ENCODE measurements at regions not wholly inside any gene's neighbourhood (a gene's known extent, or its start where the extent isn't known, plus 50 kb on each side); places are given as distances from the start of the nearest gene placed in this dataset.

- Histone ChIP-seq H3K9me3 (ENCODE audit: control insufficient read depth in 4 of 4, low read length in 3 of 4) (peaks cover 5 to 14% (median 6%) of the 10 kb centered on the region in 4 donors), H3K4me1 (ENCODE audit: control insufficient read depth in 4 of 4, insufficient read depth in 4 of 4, low read length in 3 of 4) (no peaks in the 10 kb centered on the region), H3K27ac (ENCODE audit: low read depth in 1 of 2, low read length in 2 of 2) (no peak overlapping the region), H3K27me3 (ENCODE audit: control insufficient read depth in 4 of 4, insufficient read depth in 4 of 4, low read length in 3 of 4) (no peaks in the 10 kb centered on the region), H3K4me3 (ENCODE audit: low read depth in 1 of 3, low read length in 3 of 3) (no peak overlapping the region), H3K36me3 (ENCODE audit: control insufficient read depth in 4 of 4, insufficient read depth in 3 of 4, low read depth in 1 of 4, low read length in 3 of 4) (no peaks in the 10 kb centered on the region), H3K9ac (ENCODE audit: low read depth in 1 of 2, low read length in 2 of 2) (no peak overlapping the region)
- DNase-seq (ENCODE audit: low spot score) = no peak
- 75% methylated on average over 1 of the region's 1 CpG for WGBS
- no peak for TF ChIP-seq REST (IDR thresholded peaks at IDR 0.05)
- TF ChIP-seq SP1 (IDR thresholded peaks at IDR 0.05) = no peak
- no peak for TF ChIP-seq HNF4G (IDR thresholded peaks at IDR 0.05)
- TF ChIP-seq HNF4A (conservative IDR thresholded peaks at IDR 0.05) = no peak
- TF ChIP-seq EGR1 (IDR thresholded peaks at IDR 0.05; ENCODE audit: low read depth in 2 of 2) = no peak
- no peak for TF ChIP-seq GABPA (IDR thresholded peaks at IDR 0.05 in 1 of 2, conservative IDR thresholded peaks at IDR 0.05 in 1 of 2)
- no peak for TF ChIP-seq RAD21 (IDR thresholded peaks at IDR 0.05)
These were observed 454.0 kb downstream of the NBAS start for GRCh38 chr2:15107137-15107536.

GRCh38 chr2:15111718-15112117 is 449.4 kb downstream of the NBAS start:
- H3K9ac ChIP-seq (ENCODE audit: low read depth in 1 of 2, low read length in 2 of 2) = no peak overlapping the region
- H3K4me3 ChIP-seq (ENCODE audit: low read depth in 1 of 3, low read length in 3 of 3) = no peak overlapping the region
- no peaks in the 10 kb centered on the region for H3K27me3 ChIP-seq (ENCODE audit: control insufficient read depth in 4 of 4, insufficient read depth in 4 of 4, low read length in 3 of 4)
- DNase-seq (ENCODE audit: low spot score) = no peak
- H3K27ac ChIP-seq (ENCODE audit: low read depth in 1 of 2, low read length in 2 of 2) = no peak overlapping the region
- H3K36me3 ChIP-seq (ENCODE audit: control insufficient read depth in 4 of 4, insufficient read depth in 3 of 4, low read depth in 1 of 4, low read length in 3 of 4) = no peaks in the 10 kb centered on the region
- WGBS = 99% methylated on average over 1 of the region's 1 CpG
- no peaks in the 10 kb centered on the region for H3K4me1 ChIP-seq (ENCODE audit: control insufficient read depth in 4 of 4, insufficient read depth in 4 of 4, low read length in 3 of 4)
- H3K9me3 ChIP-seq (ENCODE audit: control insufficient read depth in 4 of 4, low read length in 3 of 4) = peaks cover 5 to 18% (median 7%) of the 10 kb centered on the region in 4 donors
- TF ChIP-seq FOXA2 (IDR thresholded peaks at IDR 0.05) (no peak), HNF4A (conservative IDR thresholded peaks at IDR 0.05) (no peak), YY1 (IDR thresholded peaks at IDR 0.05) (no peak), SP1 (IDR thresholded peaks at IDR 0.05) (no peak), EGR1 (IDR thresholded peaks at IDR 0.05; ENCODE audit: low read depth in 2 of 2) (no peak)
- TF ChIP-seq, protein P1, sequence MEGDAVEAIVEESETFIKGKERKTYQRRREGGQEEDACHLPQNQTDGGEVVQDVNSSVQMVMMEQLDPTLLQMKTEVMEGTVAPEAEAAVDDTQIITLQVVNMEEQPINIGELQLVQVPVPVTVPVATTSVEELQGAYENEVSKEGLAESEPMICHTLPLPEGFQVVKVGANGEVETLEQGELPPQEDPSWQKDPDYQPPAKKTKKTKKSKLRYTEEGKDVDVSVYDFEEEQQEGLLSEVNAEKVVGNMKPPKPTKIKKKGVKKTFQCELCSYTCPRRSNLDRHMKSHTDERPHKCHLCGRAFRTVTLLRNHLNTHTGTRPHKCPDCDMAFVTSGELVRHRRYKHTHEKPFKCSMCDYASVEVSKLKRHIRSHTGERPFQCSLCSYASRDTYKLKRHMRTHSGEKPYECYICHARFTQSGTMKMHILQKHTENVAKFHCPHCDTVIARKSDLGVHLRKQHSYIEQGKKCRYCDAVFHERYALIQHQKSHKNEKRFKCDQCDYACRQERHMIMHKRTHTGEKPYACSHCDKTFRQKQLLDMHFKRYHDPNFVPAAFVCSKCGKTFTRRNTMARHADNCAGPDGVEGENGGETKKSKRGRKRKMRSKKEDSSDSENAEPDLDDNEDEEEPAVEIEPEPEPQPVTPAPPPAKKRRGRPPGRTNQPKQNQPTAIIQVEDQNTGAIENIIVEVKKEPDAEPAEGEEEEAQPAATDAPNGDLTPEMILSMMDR (IDR thresholded peaks at IDR 0.05; ENCODE audit: low read depth, low read length, missing input control) = no peak

- Histone ChIP-seq H3K9ac (ENCODE audit: low read depth in 1 of 2, low read length in 2 of 2) (no peak overlapping the region), H3K27ac (ENCODE audit: low read depth in 1 of 2, low read length in 2 of 2) (no peak overlapping the region), H3K9me3 (ENCODE audit: control insufficient read depth in 4 of 4, low read length in 3 of 4) (peaks cover 5 to 18% (median 7%) of the 10 kb centered on the region in 4 donors), H3K27me3 (ENCODE audit: control insufficient read depth in 4 of 4, insufficient read depth in 4 of 4, low read length in 3 of 4) (no peaks in the 10 kb centered on the region), H3K4me3 (ENCODE audit: low read depth in 1 of 3, low read length in 3 of 3) (peak overlapping the region in 1 of 3 donors; percentile 11), H3K4me1 (ENCODE audit: control insufficient read depth in 4 of 4, insufficient read depth in 4 of 4, low read length in 3 of 4) (no peaks in the 10 kb centered on the region), H3K36me3 (ENCODE audit: control insufficient read depth in 4 of 4, insufficient read depth in 3 of 4, low read depth in 1 of 4, low read length in 3 of 4) (no peaks in the 10 kb centered on the region)
- DNase-seq (ENCODE audit: low spot score) = no peak
- WGBS = 92% methylated on average over 1 of the region's 1 CpG
- no peak for TF ChIP-seq HNF4G (IDR thresholded peaks at IDR 0.05)
- TF ChIP-seq HNF4A (conservative IDR thresholded peaks at IDR 0.05) = no peak
- TF ChIP-seq GABPA (IDR thresholded peaks at IDR 0.05 in 1 of 2, conservative IDR thresholded peaks at IDR 0.05 in 1 of 2) = no peak
- TF ChIP-seq MAX (IDR thresholded peaks at IDR 0.05) = no peak
- TF ChIP-seq RXRA (IDR thresholded peaks at IDR 0.05) = no peak
- no peak for TF ChIP-seq YY1 (IDR thresholded peaks at IDR 0.05)
- TF ChIP-seq ZBTB33 (IDR thresholded peaks at IDR 0.05) = no peak
- TF ChIP-seq, protein P2, sequence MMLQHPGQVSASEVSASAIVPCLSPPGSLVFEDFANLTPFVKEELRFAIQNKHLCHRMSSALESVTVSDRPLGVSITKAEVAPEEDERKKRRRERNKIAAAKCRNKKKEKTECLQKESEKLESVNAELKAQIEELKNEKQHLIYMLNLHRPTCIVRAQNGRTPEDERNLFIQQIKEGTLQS (IDR thresholded peaks at IDR 0.05) = no peak
- TF ChIP-seq FOXA2 (IDR thresholded peaks at IDR 0.05) = no peak
- no peak for TF ChIP-seq TAF1 (conservative IDR thresholded peaks at IDR 0.05)
- TF ChIP-seq, protein P1 (IDR thresholded peaks at IDR 0.05; ENCODE audit: low read depth, low read length, missing input control) = no peak
- TF ChIP-seq FOXA1 (IDR thresholded peaks at IDR 0.05) = no peak
These were observed 448.9 kb downstream of the NBAS start for GRCh38 chr2:15112216-15112615.

Data from liver (tissue), 8 donors.